BJ (cell line): ENCODE measurements at regions not wholly inside any gene's neighbourhood (a gene's known extent, or its start where the extent isn't known, plus 50 kb on each side); places are given as distances from the start of the nearest gene placed in this dataset.

Experiments
- CTCF ChIA-PET: fragments of 350-600 bp; formaldehyde crosslinking; extraction: SDS; loops from one replicate; lab custom pipeline; 2021; ENCODE audit warnings: antibody characterized with exemption, inconsistent platforms; lab: Yijun Ruan, JAX
- POLR2A ChIA-PET: fragments of 300-600 bp; sonication (Branson Sonifier 250); formaldehyde crosslinking; extraction: SDS; loops from one replicate; lab custom pipeline; 2021; ENCODE audit warnings: antibody characterized with exemption; lab: Charles Lee
- DNase-seq: peaks from one replicate; pipeline ENCODE4 v3.0.0-alpha.2; 2011; ENCODE audit warnings: low read depth
- H3K27me3 ChIP-seq: 2 replicates; pipeline ENCODE4 v1.6.0; 2011; ENCODE audit warnings: low read length; ENCODE audit not compliant: control insufficient read depth, insufficient read depth
- H3K36me3 ChIP-seq: 2 replicates; pipeline ENCODE4 v1.5.1; 2011; ENCODE audit warnings: low read length; ENCODE audit not compliant: control insufficient read depth, insufficient read depth
- H3K4me3 ChIP-seq: 2 replicates; pipeline ENCODE4 v1.5.1; 2011; ENCODE audit warnings: low read depth, mild to moderate bottlenecking, control low read depth, low read length
- TF ChIP-seq, protein P1 (sequence below): IDR thresholded peaks from 2 replicates; pipeline ENCODE4 v1.5.1; 2011; ENCODE audit warnings: low read depth, mild to moderate bottlenecking, control low read depth, inconsistent platforms, low read length, moderate library complexity; ENCODE audit not compliant: insufficient read depth

DNA sequence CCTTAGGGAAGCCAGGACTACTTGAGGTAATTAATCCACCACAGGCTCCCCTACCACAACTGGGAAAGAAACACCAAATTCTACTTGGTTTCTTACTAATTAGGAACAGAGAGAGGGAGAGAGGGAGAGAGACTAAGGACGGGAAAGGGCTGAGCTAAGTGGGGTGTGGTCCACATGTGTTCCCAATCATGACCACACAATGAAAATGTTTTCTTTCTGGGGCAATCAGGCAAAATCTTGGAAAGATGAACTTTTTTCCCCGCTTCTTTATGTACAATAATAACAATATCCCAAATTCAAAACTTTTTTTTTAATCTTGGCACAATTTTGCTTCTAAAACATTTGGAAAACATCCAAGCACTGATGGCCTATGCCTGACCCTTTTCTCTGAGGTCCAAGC, 734.4 kb downstream of the MAFB start:
- no peak for DNase-seq
- H3K4me3 ChIP-seq, result no peak overlapping the region
- H3K27me3 ChIP-seq, result no peaks in the 10 kb centered on the region
- ChIA-PET POLR2A (no interaction called here), CTCF (no interaction called here)
- H3K36me3 ChIP-seq, result no peaks in the 10 kb centered on the region
- TF ChIP-seq, protein P1, sequence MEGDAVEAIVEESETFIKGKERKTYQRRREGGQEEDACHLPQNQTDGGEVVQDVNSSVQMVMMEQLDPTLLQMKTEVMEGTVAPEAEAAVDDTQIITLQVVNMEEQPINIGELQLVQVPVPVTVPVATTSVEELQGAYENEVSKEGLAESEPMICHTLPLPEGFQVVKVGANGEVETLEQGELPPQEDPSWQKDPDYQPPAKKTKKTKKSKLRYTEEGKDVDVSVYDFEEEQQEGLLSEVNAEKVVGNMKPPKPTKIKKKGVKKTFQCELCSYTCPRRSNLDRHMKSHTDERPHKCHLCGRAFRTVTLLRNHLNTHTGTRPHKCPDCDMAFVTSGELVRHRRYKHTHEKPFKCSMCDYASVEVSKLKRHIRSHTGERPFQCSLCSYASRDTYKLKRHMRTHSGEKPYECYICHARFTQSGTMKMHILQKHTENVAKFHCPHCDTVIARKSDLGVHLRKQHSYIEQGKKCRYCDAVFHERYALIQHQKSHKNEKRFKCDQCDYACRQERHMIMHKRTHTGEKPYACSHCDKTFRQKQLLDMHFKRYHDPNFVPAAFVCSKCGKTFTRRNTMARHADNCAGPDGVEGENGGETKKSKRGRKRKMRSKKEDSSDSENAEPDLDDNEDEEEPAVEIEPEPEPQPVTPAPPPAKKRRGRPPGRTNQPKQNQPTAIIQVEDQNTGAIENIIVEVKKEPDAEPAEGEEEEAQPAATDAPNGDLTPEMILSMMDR, result no peak

DNA sequence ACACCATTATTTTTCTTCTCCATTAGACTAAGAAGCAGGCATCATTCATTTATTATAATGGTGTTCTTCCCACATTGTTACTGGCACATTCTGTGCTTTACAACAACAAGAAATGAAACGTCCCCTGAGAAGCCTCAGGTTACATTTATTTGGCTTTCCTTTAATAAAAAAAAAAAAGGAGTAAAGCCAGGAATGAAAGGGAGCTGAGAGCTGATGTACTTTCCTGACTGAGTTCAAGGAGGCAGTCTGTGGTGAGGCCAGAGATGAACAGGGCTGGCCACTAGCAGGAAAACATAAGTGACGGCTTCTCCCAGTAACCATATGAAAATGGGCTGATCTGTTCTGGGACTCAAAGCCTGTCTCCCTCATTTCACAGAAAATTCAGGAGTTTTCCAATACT, 742.1 kb downstream of the MAFB start:
- POLR2A ChIA-PET, result no interaction called here
- Histone ChIP-seq H3K4me3 (no peak overlapping the region), H3K36me3 (no peaks in the 10 kb centered on the region), H3K27me3 (no peaks in the 10 kb centered on the region)
- DNase-seq, result no peak
- CTCF ChIA-PET, result no interaction called here
- TF ChIP-seq, protein P1, result no peak

DNA sequence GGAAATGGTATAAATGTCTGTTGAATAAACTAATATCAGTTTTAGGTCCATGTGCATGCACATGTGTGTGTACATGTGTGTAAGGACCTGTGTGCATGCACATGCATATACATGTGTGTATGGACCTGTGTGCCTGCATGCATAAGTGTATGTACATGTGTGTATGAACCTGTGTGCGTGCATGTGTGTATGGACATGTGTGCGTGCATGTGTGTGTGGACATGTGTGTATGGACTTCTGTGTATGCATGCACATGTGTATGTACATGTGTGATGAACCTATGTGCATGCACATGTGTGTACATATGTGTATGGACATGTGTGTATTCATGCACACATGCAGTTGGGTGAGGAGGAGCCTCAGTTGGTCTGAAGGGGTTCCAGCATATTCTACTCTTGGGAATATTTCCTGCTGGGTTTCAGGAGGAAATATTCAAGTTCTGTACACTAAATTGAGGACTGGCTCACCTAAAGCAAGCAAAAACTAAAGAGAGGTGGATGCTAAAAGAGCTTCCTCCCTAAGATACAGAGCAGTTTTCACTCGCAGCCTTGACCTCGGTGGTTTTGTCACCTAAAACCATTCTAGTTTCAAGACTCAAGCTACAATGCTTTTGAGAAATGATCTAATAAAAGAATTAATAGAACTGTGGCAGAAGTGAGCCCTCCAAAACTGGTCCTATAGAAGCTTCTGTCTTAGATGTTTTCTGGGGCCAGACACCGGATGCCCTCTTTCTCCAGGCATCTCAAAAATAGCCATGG, 742.8 kb downstream of the MAFB start:
- Histone ChIP-seq H3K27me3 (no peaks in the 10 kb centered on the region), H3K36me3 (no peaks in the 10 kb centered on the region), H3K4me3 (no peak overlapping the region)
- DNase-seq, result no peak
- CTCF ChIA-PET, result no interaction called here
- TF ChIP-seq, protein P1, result no peak
- POLR2A ChIA-PET, result no interaction called here

DNA sequence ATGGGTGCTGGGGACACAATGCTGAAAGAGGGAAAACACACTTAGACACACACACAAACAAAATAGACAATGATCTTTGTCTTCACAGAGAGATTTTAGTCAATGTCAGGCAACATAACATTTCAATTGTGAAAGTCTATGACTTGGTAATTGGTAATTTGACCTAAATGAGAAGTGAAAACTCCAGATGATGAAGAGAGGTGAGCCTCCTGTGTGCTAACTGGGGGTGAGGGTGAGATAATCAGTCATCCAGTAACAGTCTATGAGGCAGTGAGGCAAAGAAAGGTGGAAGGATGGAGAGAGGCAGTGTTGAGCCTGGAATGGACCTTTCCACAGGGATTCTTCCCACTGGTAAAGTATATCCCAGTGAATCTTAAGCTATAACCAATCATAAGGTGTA, 744.2 kb downstream of the MAFB start:
- Histone ChIP-seq H3K27me3 (no peaks in the 10 kb centered on the region), H3K36me3 (no peaks in the 10 kb centered on the region), H3K4me3 (no peak overlapping the region)
- ChIA-PET POLR2A (no interaction called here), CTCF (no interaction called here)
- TF ChIP-seq, protein P1, result no peak
- DNase-seq, result no peak

DNA sequence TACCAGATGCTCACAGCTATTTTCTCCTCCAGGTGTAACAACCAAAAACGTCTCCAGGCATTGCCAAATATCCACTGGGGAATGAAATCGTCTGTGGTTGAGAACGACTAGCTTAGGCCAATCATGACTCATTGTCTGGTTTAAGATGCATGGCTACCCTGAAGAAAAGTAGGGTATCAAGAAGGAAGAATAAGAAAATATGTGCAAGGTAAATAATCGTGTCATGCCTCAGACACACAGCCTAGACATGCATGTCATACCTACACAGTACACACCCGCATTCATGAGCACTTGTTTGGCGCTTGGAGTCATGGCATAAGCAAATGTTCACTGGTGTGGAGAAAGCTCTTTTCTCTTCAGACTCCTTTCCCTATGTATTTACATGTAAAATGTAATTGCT, 745.7 kb downstream of the MAFB start:
- DNase-seq, result no peak
- no peak overlapping the region for H3K4me3 ChIP-seq
- ChIA-PET POLR2A (no interaction called here), CTCF (no interaction called here)
- H3K36me3 ChIP-seq, result no peaks in the 10 kb centered on the region
- no peaks in the 10 kb centered on the region for H3K27me3 ChIP-seq
- TF ChIP-seq, protein P1, result no peak
